ENCODE measurements at regions not wholly inside any gene's neighbourhood (a gene's known extent, or its start where the extent isn't known, plus 50 kb on each side); places are given as distances from the start of the nearest gene placed in this dataset.
"Not testable (repeated sequence)": the region's sequence is repeated elsewhere in the genome, so short reads cannot be mapped to it uniquely, and the experiment has no call there.

GRCh38 chr11:135001581-135001980 is 589.5 kb upstream of the B3GAT1 start:
- H3K4me3 Mint-ChIP-seq: no peak overlapping the region
- no peak overlapping the region for H3K27ac Mint-ChIP-seq
- H3K36me3 Mint-ChIP-seq (ENCODE audit: low read depth): no peaks in the 10 kb centered on the region
- peaks cover 26% of the 10 kb centered on the region for H3K27me3 Mint-ChIP-seq
- no peaks in the 10 kb centered on the region for H3K4me1 Mint-ChIP-seq
- ATAC-seq (replicated peaks): no peak
- H3K9me3 Mint-ChIP-seq: no peaks in the 10 kb centered on the region

GRCh38 chr11:135001065-135001464 is 589.0 kb upstream of the B3GAT1 start:
- ATAC-seq (replicated peaks); H3K4me1 Mint-ChIP-seq; H3K27ac Mint-ChIP-seq; H3K4me3 Mint-ChIP-seq; H3K9me3 Mint-ChIP-seq; H3K36me3 Mint-ChIP-seq (ENCODE audit: low read depth): not testable (repeated sequence)
- peaks cover 22% of the 10 kb centered on the region for H3K27me3 Mint-ChIP-seq

GRCh38 chr11:134999590-134999989 is 587.5 kb upstream of the B3GAT1 start:
- H3K36me3 Mint-ChIP-seq (ENCODE audit: low read depth): no peaks in the 10 kb centered on the region
- no peaks in the 10 kb centered on the region for H3K4me1 Mint-ChIP-seq
- ATAC-seq (replicated peaks): no peak
- no peak overlapping the region for H3K4me3 Mint-ChIP-seq
- peaks cover 18% of the 10 kb centered on the region for H3K27me3 Mint-ChIP-seq
- H3K9me3 Mint-ChIP-seq: no peaks in the 10 kb centered on the region
- H3K27ac Mint-ChIP-seq: no peak overlapping the region

- peaks cover 28% of the 10 kb centered on the region for H3K27me3 Mint-ChIP-seq
- no peaks in the 10 kb centered on the region for H3K9me3 Mint-ChIP-seq
- H3K4me3 Mint-ChIP-seq: no peak overlapping the region
- ATAC-seq (replicated peaks): no peak
- no peak overlapping the region for H3K27ac Mint-ChIP-seq
- H3K36me3 Mint-ChIP-seq (ENCODE audit: low read depth): no peaks in the 10 kb centered on the region
- H3K4me1 Mint-ChIP-seq: no peaks in the 10 kb centered on the region
Observed at GRCh38 chr11:134997652-134998320, 585.7 kb upstream of the B3GAT1 start.

- Mint-ChIP-seq H3K4me1 (no peaks in the 10 kb centered on the region), H3K9me3 (no peaks in the 10 kb centered on the region), H3K4me3 (no peak overlapping the region), H3K36me3 (ENCODE audit: low read depth) (no peaks in the 10 kb centered on the region), H3K27ac (no peak overlapping the region), H3K27me3 (peaks cover 35% of the 10 kb centered on the region)
- ATAC-seq (replicated peaks): no peak
Observed at GRCh38 chr11:134995741-134996140, 583.7 kb upstream of the B3GAT1 start.

GRCh38 chr11:134994431-134994830 is 582.4 kb upstream of the B3GAT1 start:
- no peaks in the 10 kb centered on the region for H3K36me3 Mint-ChIP-seq (ENCODE audit: low read depth)
- no peak for ATAC-seq (replicated peaks)
- H3K9me3 Mint-ChIP-seq: no peaks in the 10 kb centered on the region
- no peak overlapping the region for H3K4me3 Mint-ChIP-seq
- peaks cover 33% of the 10 kb centered on the region for H3K27me3 Mint-ChIP-seq
- H3K4me1 Mint-ChIP-seq: no peaks in the 10 kb centered on the region
- no peak overlapping the region for H3K27ac Mint-ChIP-seq

GRCh38 chr11:134993691-134994243 is 581.7 kb upstream of the B3GAT1 start:
- no peaks in the 10 kb centered on the region for H3K4me1 Mint-ChIP-seq
- ATAC-seq (replicated peaks): no peak
- H3K9me3 Mint-ChIP-seq: no peaks in the 10 kb centered on the region
- no peak overlapping the region for H3K27ac Mint-ChIP-seq
- no peak overlapping the region for H3K4me3 Mint-ChIP-seq
- H3K27me3 Mint-ChIP-seq: peaks cover 33% of the 10 kb centered on the region
- no peaks in the 10 kb centered on the region for H3K36me3 Mint-ChIP-seq (ENCODE audit: low read depth)

GRCh38 chr11:134992981-134993380 is 580.9 kb upstream of the B3GAT1 start:
- Mint-ChIP-seq H3K9me3 (no peaks in the 10 kb centered on the region), H3K27me3 (peaks cover 37% of the 10 kb centered on the region), H3K4me1 (no peaks in the 10 kb centered on the region), H3K4me3 (no peak overlapping the region), H3K27ac (no peak overlapping the region), H3K36me3 (ENCODE audit: low read depth) (no peaks in the 10 kb centered on the region)
- ATAC-seq (replicated peaks): no peak

GRCh38 chr11:134988495-134988894 is 576.5 kb upstream of the B3GAT1 start:
- ATAC-seq (replicated peaks): no peak
- Mint-ChIP-seq H3K4me1 (peaks cover 7% of the 10 kb centered on the region), H3K4me3 (no peak overlapping the region), H3K27ac (no peak overlapping the region), H3K9me3 (no peaks in the 10 kb centered on the region), H3K36me3 (ENCODE audit: low read depth) (no peaks in the 10 kb centered on the region), H3K27me3 (peaks cover 33% of the 10 kb centered on the region)

GRCh38 chr11:134987822-134988221 is 575.8 kb upstream of the B3GAT1 start:
- Mint-ChIP-seq H3K27ac (no peak overlapping the region), H3K4me3 (no peak overlapping the region), H3K27me3 (peaks cover 32% of the 10 kb centered on the region), H3K36me3 (ENCODE audit: low read depth) (no peaks in the 10 kb centered on the region), H3K9me3 (no peaks in the 10 kb centered on the region), H3K4me1 (peaks cover 7% of the 10 kb centered on the region)
- no peak for ATAC-seq (replicated peaks)

- no peak overlapping the region for H3K4me3 Mint-ChIP-seq
- no peaks in the 10 kb centered on the region for H3K36me3 Mint-ChIP-seq (ENCODE audit: low read depth)
- no peak overlapping the region for H3K27ac Mint-ChIP-seq
- H3K9me3 Mint-ChIP-seq: no peaks in the 10 kb centered on the region
- ATAC-seq (replicated peaks): no peak
- peaks cover 29% of the 10 kb centered on the region for H3K27me3 Mint-ChIP-seq
- H3K4me1 Mint-ChIP-seq: peaks cover 7% of the 10 kb centered on the region
Observed at GRCh38 chr11:134987223-134987768, 575.3 kb upstream of the B3GAT1 start.

- no peaks in the 10 kb centered on the region for H3K36me3 Mint-ChIP-seq (ENCODE audit: low read depth)
- peaks cover 20% of the 10 kb centered on the region for H3K27me3 Mint-ChIP-seq
- no peak overlapping the region for H3K27ac Mint-ChIP-seq
- ATAC-seq (replicated peaks): no peak
- H3K4me3 Mint-ChIP-seq: no peak overlapping the region
- H3K4me1 Mint-ChIP-seq: peaks cover 7% of the 10 kb centered on the region
- H3K9me3 Mint-ChIP-seq: no peaks in the 10 kb centered on the region
Observed at GRCh38 chr11:134984421-134984820, 572.4 kb upstream of the B3GAT1 start.

GRCh38 chr11:134982432-134982831 is 570.4 kb upstream of the B3GAT1 start:
- H3K4me1 Mint-ChIP-seq; H3K27ac Mint-ChIP-seq; H3K4me3 Mint-ChIP-seq; ATAC-seq (replicated peaks); H3K9me3 Mint-ChIP-seq; H3K36me3 Mint-ChIP-seq (ENCODE audit: low read depth): not testable (repeated sequence)
- peaks cover 18% of the 10 kb centered on the region for H3K27me3 Mint-ChIP-seq

- peaks cover 18% of the 10 kb centered on the region for H3K27me3 Mint-ChIP-seq
- no peak for ATAC-seq (replicated peaks)
- no peaks in the 10 kb centered on the region for H3K36me3 Mint-ChIP-seq (ENCODE audit: low read depth)
- peaks cover 7% of the 10 kb centered on the region for H3K4me1 Mint-ChIP-seq
- no peak overlapping the region for H3K4me3 Mint-ChIP-seq
- H3K9me3 Mint-ChIP-seq: no peaks in the 10 kb centered on the region
- H3K27ac Mint-ChIP-seq: no peak overlapping the region
Observed at GRCh38 chr11:134981835-134982234, 569.8 kb upstream of the B3GAT1 start.

- Mint-ChIP-seq H3K36me3 (ENCODE audit: low read depth) (no peaks in the 10 kb centered on the region), H3K9me3 (no peaks in the 10 kb centered on the region), H3K27me3 (peaks cover 18% of the 10 kb centered on the region), H3K4me1 (peaks cover 7% of the 10 kb centered on the region), H3K4me3 (no peak overlapping the region), H3K27ac (no peak overlapping the region)
- ATAC-seq (replicated peaks): no peak
Observed at GRCh38 chr11:134980819-134981710, 569.0 kb upstream of the B3GAT1 start.
